IPS-15b (cell line): ENCODE measurements at regions not wholly inside any gene's neighbourhood (a gene's known extent, or its start where the extent isn't known, plus 50 kb on each side); places are given as distances from the start of the nearest gene placed in this dataset.

Experiments
- H3K27me3 ChIP-seq: one replicate; pipeline ENCODE4 v1.6.1; 2013; ENCODE audit warnings: low read length; ENCODE audit not compliant: control insufficient read depth, insufficient read depth
- H3K36me3 ChIP-seq: one replicate; pipeline ENCODE4 v1.6.1; 2013; ENCODE audit warnings: low read length; ENCODE audit not compliant: control insufficient read depth, insufficient read depth
- H3K4me1 ChIP-seq: one replicate; pipeline ENCODE4 v1.6.1; 2013; ENCODE audit warnings: mild to moderate bottlenecking, low read length; ENCODE audit not compliant: control insufficient read depth, insufficient read depth
- H3K4me3 ChIP-seq: one replicate; pipeline ENCODE4 v1.5.1; 2013; ENCODE audit warnings: low read depth, low read length
- H3K9ac ChIP-seq: one replicate; pipeline ENCODE4 v1.6.1; 2013; ENCODE audit warnings: low read depth, mild to moderate bottlenecking, low read length
- H3K9me3 ChIP-seq: one replicate; pipeline ENCODE4 v1.6.1; 2013; ENCODE audit warnings: mild to moderate bottlenecking, low read length; ENCODE audit not compliant: control insufficient read depth, insufficient read depth

DNA sequence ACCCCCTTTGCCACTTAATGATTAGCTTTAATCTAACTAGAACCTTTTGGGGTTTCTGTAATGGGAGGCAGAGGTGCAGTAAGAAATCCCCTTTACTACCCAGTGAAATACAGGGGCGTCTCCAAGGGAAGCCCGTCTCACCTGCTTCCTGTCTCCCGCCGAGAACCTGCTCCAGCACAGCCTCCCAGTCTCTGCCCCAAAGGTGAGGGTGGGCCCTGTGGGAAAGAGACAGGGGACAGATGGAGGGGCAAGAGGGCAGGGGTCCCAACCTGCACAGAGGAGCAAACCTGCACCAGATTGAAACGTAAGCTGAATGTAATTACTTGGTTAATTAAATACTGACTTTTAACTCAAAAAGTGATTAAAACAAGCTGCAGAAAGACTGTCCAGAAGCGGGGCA lies 474.2 kb upstream of the SULF2 start:
- no peaks in the 10 kb centered on the region for H3K27me3 ChIP-seq
- H3K9me3 ChIP-seq: no peaks in the 10 kb centered on the region
- H3K4me3 ChIP-seq: no peak overlapping the region

DNA sequence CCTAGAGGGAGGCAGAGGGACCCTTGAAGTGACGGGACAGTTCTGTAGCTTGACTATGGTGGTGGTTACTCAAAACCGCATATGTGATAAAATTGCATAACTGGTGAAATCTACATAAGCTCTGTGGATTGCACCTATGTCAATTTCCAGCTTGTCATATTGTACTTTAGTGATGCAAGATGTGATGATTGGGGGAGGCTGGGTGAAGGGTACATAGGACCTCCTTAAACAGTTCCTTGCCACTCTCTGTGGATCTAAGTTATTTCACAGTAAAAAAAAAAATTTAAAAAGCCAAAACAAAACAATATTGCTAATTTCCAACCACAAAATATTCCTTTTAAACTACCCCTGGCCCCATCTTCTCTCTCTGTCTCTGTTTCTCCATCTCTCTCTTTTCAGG lies 472.6 kb upstream of the SULF2 start:
- no peak overlapping the region for H3K9ac ChIP-seq
- no peak overlapping the region for H3K4me3 ChIP-seq
- H3K36me3 ChIP-seq: no peaks in the 10 kb centered on the region
- no peaks in the 10 kb centered on the region for H3K4me1 ChIP-seq
- H3K9me3 ChIP-seq: no peaks in the 10 kb centered on the region
- no peaks in the 10 kb centered on the region for H3K27me3 ChIP-seq

More for the DNA sequence above, 474.2 kb upstream of the SULF2 start:
- Histone ChIP-seq H3K36me3 (no peaks in the 10 kb centered on the region), H3K9ac (no peak overlapping the region), H3K4me1 (no peaks in the 10 kb centered on the region)

DNA sequence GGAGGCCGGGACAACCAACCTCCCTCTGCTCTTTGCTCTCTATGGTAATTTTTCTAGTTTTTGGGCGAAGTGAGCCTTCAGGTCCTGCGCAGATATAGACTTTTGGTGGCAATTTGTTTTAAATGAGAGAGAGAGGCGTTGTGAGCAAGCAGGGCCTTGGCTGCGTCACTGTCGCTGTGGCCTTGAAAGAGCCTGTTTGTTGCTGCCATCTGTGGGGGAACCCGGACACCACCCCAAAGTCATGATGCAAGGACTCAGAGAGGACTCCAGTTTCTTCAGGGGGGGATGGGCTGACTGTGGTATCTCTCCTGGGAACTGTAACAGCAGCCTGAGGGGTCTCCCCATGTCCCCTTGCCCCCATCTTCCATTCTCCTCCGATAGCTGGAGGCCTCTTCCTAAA lies 462.7 kb upstream of the SULF2 start:
- no peaks in the 10 kb centered on the region for H3K9me3 ChIP-seq
- no peaks in the 10 kb centered on the region for H3K36me3 ChIP-seq
- peaks cover 5% of the 10 kb centered on the region for H3K4me1 ChIP-seq
- H3K9ac ChIP-seq: no peak overlapping the region
- H3K4me3 ChIP-seq: no peak overlapping the region
- no peaks in the 10 kb centered on the region for H3K27me3 ChIP-seq

DNA sequence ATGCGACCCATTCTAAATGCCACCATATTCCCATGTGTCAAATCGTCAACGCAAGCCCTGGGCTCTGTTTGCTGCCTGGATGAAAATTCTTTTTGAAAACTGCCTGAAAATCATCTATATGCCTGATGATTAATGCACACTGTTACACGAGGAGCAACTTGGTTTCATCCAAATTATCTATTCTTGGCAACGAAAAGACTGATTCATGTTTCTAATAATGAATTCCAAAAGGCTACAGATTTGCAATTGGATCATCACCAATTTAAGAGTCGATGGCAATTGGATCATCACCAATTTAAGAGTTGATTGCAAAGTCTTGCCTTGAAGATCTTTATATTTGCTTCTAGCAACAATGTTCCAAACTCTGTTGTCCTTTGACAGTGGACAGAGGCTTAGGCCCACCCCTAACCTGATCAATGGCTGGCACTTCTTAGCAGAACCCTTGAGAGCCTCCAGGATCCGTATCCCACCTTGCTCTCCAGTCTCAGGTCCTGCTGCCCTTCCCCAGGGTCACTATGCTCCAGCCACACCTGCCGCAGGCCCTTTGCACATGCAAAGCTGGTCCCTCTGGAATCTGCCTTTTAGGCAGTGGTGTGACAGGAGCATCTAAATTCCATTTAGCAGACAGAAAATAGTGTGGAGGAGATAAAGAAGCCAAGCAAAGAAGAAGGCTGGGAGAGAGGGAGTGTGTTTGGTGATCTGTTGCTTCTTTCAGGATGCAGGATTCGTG lies 460.9 kb upstream of the SULF2 start:
- Histone ChIP-seq H3K4me3 (no peak overlapping the region), H3K27me3 (no peaks in the 10 kb centered on the region), H3K36me3 (no peaks in the 10 kb centered on the region), H3K9ac (no peak overlapping the region), H3K9me3 (no peaks in the 10 kb centered on the region), H3K4me1 (peaks cover 5% of the 10 kb centered on the region)

DNA sequence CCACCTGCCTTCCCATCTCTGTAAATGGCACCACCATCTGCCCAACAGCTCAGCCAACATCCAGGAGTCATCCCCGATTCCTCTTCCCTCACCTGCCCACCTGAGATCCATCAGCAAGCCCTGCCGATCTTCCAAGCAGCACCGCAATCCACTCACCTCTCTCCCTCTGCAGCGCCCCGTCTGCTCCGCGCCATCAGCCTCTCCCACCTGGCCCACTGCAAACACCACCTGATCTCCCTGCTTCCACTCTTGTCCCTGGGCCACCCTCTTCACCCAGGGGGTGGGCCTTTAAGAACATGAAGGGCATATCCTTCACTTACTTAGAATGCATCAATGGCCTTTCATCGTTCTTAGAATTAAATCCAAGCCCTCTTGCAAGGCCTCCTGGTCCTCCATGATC lies 457.3 kb upstream of the SULF2 start:
- H3K36me3 ChIP-seq: no peaks in the 10 kb centered on the region
- H3K4me1 ChIP-seq: no peaks in the 10 kb centered on the region
- no peak overlapping the region for H3K9ac ChIP-seq
- H3K4me3 ChIP-seq: no peak overlapping the region
- H3K9me3 ChIP-seq: no peaks in the 10 kb centered on the region
- no peaks in the 10 kb centered on the region for H3K27me3 ChIP-seq

DNA sequence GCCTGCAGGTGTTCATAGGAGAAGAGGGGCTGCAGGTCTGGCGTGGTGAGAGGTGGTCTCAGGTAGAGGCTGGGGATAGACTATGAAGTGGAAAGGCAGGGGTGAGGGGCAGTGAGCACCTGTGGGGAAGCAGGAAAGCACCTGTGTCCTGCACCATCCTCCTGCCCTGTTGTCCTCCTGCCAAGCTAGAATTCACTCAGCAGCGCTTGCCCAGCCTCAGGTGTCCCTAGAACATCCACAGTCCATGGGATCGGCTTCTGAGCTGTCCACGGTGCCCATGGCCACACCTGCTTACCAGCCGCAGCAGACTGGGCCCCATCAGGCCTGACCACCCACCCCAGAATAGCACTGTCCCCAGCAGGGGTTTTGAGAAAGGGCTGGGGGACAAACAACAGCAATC lies 456.2 kb upstream of the SULF2 start:
- Histone ChIP-seq H3K9me3 (no peaks in the 10 kb centered on the region), H3K4me1 (no peaks in the 10 kb centered on the region), H3K4me3 (no peak overlapping the region), H3K9ac (no peak overlapping the region), H3K36me3 (no peaks in the 10 kb centered on the region), H3K27me3 (no peaks in the 10 kb centered on the region)

DNA sequence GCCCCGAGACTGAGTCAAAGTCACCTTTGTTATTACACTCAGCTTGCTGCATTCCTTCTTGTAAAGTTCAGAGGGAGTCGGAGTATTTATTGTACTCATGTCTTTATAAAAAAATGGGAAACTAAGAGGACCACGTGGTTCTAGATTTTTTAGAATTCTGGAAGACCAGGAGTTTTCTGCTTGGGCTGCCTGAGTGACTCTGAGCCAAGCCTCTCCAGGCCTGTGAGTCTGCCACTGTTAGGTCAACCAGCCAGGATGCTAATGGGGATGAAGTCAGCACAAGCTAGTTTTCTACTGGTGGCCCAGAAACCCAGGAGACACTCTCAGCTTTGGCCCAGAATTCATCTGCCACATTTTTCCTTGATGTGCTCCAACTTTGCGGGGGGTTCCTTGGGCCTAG lies 453.5 kb upstream of the SULF2 start:
- Histone ChIP-seq H3K9ac (no peak overlapping the region), H3K4me3 (no peak overlapping the region), H3K27me3 (no peaks in the 10 kb centered on the region), H3K36me3 (no peaks in the 10 kb centered on the region), H3K4me1 (no peaks in the 10 kb centered on the region), H3K9me3 (no peaks in the 10 kb centered on the region)

DNA sequence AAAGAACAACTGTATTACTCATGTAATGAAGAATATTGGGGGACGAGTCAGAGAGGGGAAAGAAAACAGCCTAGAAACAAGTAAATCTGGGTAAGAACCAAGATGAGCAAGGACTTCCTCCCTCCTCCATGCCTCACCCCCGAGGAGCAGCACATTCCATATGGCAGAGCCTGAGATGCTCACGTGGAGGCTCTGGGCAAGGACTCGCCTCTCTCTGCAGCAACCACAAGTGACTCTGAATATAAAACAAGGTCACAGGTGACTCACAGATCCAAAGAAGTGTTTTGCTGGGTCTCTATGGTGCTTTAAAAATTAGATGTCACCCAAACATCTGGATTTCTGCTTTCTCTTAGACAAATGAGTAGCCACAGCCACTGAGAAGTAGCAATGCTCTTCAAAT lies 453.0 kb upstream of the SULF2 start:
- Histone ChIP-seq H3K4me3 (no peak overlapping the region), H3K9ac (no peak overlapping the region), H3K27me3 (no peaks in the 10 kb centered on the region), H3K9me3 (no peaks in the 10 kb centered on the region), H3K4me1 (no peaks in the 10 kb centered on the region), H3K36me3 (no peaks in the 10 kb centered on the region)

DNA sequence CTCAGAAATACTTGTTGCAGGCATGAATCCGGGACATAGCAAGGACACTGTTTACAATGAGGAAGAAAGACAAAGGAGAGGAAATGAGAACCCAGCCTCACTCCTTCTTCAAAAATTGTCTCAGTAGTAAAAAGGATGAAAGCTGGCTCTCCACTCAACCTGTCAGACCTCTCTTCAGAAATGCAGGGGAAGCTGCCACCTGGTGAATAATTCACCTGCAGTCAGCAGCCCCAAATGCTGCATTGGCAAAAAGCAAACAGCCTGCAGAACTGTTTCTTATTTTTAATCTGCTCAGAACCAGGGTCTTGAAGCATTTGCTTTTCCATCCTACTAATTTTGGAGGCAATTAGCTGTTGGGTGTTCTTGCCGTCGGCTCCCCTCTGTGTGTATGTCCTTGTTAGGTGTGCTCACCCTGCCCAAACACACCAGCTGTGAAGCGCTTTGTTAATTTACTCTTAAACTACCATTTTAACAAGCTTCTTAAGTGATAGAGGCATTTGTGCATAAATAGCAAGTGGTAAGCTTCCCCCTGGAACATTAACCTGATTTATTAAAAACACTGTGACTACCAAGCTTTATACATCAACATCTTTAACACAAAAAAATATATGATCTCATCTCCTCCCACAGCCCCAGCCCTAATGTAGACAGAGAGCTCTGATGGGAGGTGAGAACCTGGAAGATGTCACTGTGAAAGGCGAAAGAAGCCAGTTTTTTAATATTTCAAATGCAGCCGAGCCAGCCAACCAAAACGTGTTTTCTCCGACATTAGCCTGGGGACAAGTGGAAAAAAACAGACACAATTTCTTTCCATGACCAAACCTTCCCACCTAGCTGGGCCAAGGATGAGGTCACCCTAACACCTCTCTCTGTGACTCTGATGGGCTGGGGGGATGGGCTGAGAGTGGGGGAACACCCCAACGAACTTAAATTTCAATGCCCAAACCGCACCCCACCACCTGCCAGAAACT lies 451.0 kb upstream of the SULF2 start:
- Histone ChIP-seq H3K4me3 (no peak overlapping the region), H3K4me1 (no peaks in the 10 kb centered on the region), H3K36me3 (no peaks in the 10 kb centered on the region), H3K9me3 (peaks cover 2% of the 10 kb centered on the region), H3K27me3 (no peaks in the 10 kb centered on the region), H3K9ac (no peak overlapping the region)

DNA sequence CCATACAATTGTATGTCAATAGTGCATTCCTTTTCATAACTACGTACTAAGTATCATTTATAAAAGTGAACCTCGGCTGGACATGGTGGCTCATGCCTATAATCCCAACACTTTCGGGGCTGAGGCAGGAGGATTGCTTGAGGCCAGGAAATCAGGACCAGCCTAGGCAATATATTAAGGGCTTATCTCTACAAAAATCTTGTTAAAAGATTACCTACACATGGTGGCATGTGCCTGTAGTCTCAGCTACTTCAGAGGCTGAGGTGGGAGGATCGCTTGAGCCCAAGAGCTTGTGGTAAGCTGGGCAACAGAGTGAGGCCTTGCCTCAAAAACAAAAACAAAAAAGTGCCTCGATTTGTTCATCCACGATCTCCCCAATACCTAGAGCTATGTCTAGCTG lies 449.7 kb upstream of the SULF2 start:
- no peak overlapping the region for H3K9ac ChIP-seq

DNA sequence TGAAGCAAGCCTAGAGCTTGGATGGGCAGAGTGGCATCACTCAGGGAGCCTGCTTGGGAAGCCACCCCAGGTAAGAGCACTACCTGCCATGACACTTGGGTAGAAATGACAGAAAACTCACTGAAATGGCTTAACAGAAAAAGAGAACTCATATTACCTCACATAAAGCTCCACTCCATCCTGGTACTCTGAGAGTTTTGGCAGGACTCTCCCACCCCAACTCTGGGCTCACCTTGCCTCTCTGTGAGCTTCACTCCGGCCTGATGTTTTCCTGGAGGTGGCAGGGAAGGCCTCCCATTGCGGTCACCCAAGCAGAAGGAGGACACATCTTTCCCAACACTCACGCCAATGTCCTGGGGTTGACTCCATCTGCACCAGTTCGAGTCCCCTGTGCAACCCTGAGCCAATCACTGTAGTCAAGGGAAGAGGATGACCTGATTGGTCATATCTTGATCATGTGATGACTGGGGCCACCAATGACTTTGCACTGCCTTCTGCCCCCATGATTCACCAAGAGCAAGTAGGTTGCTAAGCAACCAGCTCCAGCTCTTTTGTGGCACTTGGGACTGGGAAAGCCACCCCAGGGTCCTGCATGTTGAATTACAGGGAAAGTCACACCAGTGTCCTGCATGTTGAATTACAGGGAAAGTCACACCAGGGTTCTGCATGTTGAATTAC lies 446.1 kb upstream of the SULF2 start:
- no peak overlapping the region for H3K4me3 ChIP-seq
- H3K36me3 ChIP-seq: no peaks in the 10 kb centered on the region
- H3K27me3 ChIP-seq: no peaks in the 10 kb centered on the region
- no peak overlapping the region for H3K9ac ChIP-seq
- peaks cover 8% of the 10 kb centered on the region for H3K9me3 ChIP-seq
- H3K4me1 ChIP-seq: no peaks in the 10 kb centered on the region

More for the DNA sequence above, 449.7 kb upstream of the SULF2 start:
- H3K36me3 ChIP-seq: no peaks in the 10 kb centered on the region
- no peaks in the 10 kb centered on the region for H3K27me3 ChIP-seq
- peaks cover 8% of the 10 kb centered on the region for H3K9me3 ChIP-seq
- no peak overlapping the region for H3K4me3 ChIP-seq
- no peaks in the 10 kb centered on the region for H3K4me1 ChIP-seq
